GM13976 (cell line): ENCODE measurements at regions not wholly inside any gene's neighbourhood (a gene's known extent, or its start where the extent isn't known, plus 50 kb on each side); places are given as distances from the start of the nearest gene placed in this dataset.

Experiments used
- DNase-seq: peaks from one replicate; pipeline ENCODE4 v3.0.0; 2012; ENCODE audit warnings: low spot score
- CTCF ChIP-seq: IDR thresholded peaks from 2 replicates; pipeline ENCODE4 v1.5.1; 2012; ENCODE audit warnings: borderline replicate concordance, mild to moderate bottlenecking; ENCODE audit not compliant: insufficient read depth; ENCODE audit errors: extremely low read depth, missing control alignments, control extremely low read depth
- in situ Hi-C: fragments of 300-500 bp; cut with MboI; formaldehyde crosslinking; loops from one replicate; pipeline ENCODE4 v1.12.0; 2022; ENCODE audit warnings: low sequenced_read_pairs, mixed read lengths, inconsistent platforms; ENCODE audit not compliant: unreplicated experiment

DNA sequence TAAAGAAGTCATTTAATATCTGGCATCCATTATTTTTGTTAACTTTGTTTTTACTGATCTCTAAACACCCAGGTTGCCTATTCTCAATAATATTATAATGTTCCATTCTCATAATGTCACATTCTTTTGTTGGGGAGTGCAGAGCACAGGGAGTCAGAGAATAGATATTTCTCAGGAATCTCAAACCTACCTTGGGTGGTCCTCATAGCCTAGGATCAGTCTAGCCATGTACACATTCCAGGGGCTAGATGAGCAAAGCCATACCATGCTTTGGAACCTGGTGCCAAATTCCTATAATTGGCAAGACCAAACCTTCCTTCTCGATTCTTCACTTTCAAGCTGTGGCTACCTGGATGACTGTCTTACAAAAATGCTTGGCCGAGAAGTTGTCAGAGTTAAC, 1124.7 kb upstream of the WWC1 start:
- TF ChIP-seq CTCF = no peak
- in situ Hi-C loops = no loop called here

GRCh38 chr5:167167191-167167795, 1124.2 kb upstream of the WWC1 start:
- no peak for DNase-seq
- no peak for TF ChIP-seq CTCF
- in situ Hi-C loops = no loop called here

More for the DNA sequence above, 1124.7 kb upstream of the WWC1 start:
- no peak for DNase-seq

DNA sequence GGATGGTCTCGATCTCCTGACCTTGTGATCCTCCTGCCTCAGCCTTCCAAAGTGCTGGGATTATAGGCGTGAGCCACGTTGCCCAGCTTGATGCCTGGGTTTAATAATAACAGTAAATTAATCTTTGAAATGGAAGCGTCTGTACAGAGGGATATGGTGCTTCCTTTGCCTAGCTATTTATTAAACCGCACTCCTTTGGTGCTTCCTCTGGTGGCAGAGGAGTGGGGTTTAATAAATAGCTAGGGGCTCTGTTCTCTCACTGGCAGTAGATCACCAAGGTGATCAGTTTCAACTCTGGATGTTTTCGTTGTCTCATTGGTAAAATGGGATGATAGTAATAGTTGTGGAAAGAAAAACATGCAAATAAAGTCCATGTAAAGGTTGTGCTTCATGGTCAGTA, 1122.5 kb upstream of the WWC1 start:
- TF ChIP-seq CTCF = no peak
- DNase-seq = no peak
- in situ Hi-C loops = no loop called here

GRCh38 chr5:167171056-167171455, 1120.4 kb upstream of the WWC1 start:
- in situ Hi-C loops = no loop called here
- no peak for TF ChIP-seq CTCF
- DNase-seq = no peak

GRCh38 chr5:167177736-167178135, 1113.7 kb upstream of the WWC1 start:
- TF ChIP-seq CTCF = no peak
- no peak for DNase-seq
- in situ Hi-C loops = no loop called here

GRCh38 chr5:167180906-167181305, 1110.5 kb upstream of the WWC1 start:
- no peak for TF ChIP-seq CTCF

More at GRCh38 chr5:167180906-167181305, 1110.5 kb upstream of the WWC1 start:
- no peak for DNase-seq
- in situ Hi-C loops = no loop called here
